Caki2 (cell line): ENCODE measurements at regions not wholly inside any gene's neighbourhood (a gene's known extent, or its start where the extent isn't known, plus 50 kb on each side); places are given as distances from the start of the nearest gene placed in this dataset.
"Not testable (repeated sequence)": the region's sequence is repeated elsewhere in the genome, so short reads cannot be mapped to it uniquely, and the experiment has no call there.

Experiments
- DNase-seq: peaks from one replicate; pipeline ENCODE4 v3.0.0-alpha.2; 2015; ENCODE audit warnings: low read depth
- in situ Hi-C: cut with HindIII; loops from 2 replicates; pipeline ENCODE4 v1.10.0; 2016; ENCODE audit warnings: low sequenced_read_pairs, low pct_unique_long_range_greater_than_20kb, mixed read lengths

- in situ Hi-C loops: no loop called here
- DNase-seq: no peak
Measured at GRCh38 chr14:43479596-43480195, 1027.4 kb downstream of the FSCB start.

- in situ Hi-C loops: no loop called here
- DNase-seq: no peak
Measured at GRCh38 chr14:43476822-43477221, 1030.3 kb downstream of the FSCB start.

GRCh38 chr14:43475757-43476156, 1031.3 kb downstream of the FSCB start:
- DNase-seq: peak; percentile 17
- in situ Hi-C loops: no loop called here

- in situ Hi-C loops: no loop called here
- no peak for DNase-seq
Measured at GRCh38 chr14:43471595-43471994, 1035.5 kb downstream of the FSCB start.

- no peak for DNase-seq
- in situ Hi-C loops: no loop called here
Measured at GRCh38 chr14:43464968-43465367, 1042.1 kb downstream of the FSCB start.

GRCh38 chr14:43449291-43449690, 1057.8 kb downstream of the FSCB start:
- in situ Hi-C loops: no loop called here
- DNase-seq: no peak

- no peak for DNase-seq
- in situ Hi-C loops: no loop called here
Measured at GRCh38 chr14:43438056-43438455, 1069.0 kb downstream of the FSCB start.

- in situ Hi-C loops: no loop called here
- no peak for DNase-seq
Measured at GRCh38 chr14:43418324-43418723, 1088.8 kb downstream of the FSCB start.

GRCh38 chr14:43413084-43413483, 1094.0 kb downstream of the FSCB start:
- in situ Hi-C loops: no loop called here
- no peak for DNase-seq

- in situ Hi-C loops: no loop called here
Measured at GRCh38 chr14:43411841-43412240, 1095.2 kb downstream of the FSCB start.

GRCh38 chr14:43410631-43411030, 1096.5 kb downstream of the FSCB start:
- in situ Hi-C loops: no loop called here
- DNase-seq: no peak

More at GRCh38 chr14:43411841-43412240, 1095.2 kb downstream of the FSCB start:
- no peak for DNase-seq

GRCh38 chr14:43408472-43408871, 1098.6 kb downstream of the FSCB start:
- in situ Hi-C loops: no loop called here
- no peak for DNase-seq

- in situ Hi-C loops: no loop called here
- no peak for DNase-seq
Measured at GRCh38 chr14:43407706-43408105, 1099.4 kb downstream of the FSCB start.

- no peak for DNase-seq
- in situ Hi-C loops: no loop called here
Measured at GRCh38 chr14:43406931-43407330, 1100.2 kb downstream of the FSCB start.

GRCh38 chr14:43399289-43399688, 1107.8 kb downstream of the FSCB start:
- in situ Hi-C loops: no loop called here

GRCh38 chr14:43370565-43370896, 1136.6 kb downstream of the FSCB start:
- DNase-seq, in situ Hi-C loops: not testable (repeated sequence)

More at GRCh38 chr14:43399289-43399688, 1107.8 kb downstream of the FSCB start:
- no peak for DNase-seq

GRCh38 chr14:43369710-43370564, 1137.1 kb downstream of the FSCB start:
- no peak for DNase-seq
- in situ Hi-C loops: no loop called here

GRCh38 chr14:43362586-43362985, 1144.5 kb downstream of the FSCB start:
- in situ Hi-C loops: no loop called here

GRCh38 chr14:43361751-43362150, 1145.3 kb downstream of the FSCB start:
- in situ Hi-C loops: no loop called here

More at GRCh38 chr14:43362586-43362985, 1144.5 kb downstream of the FSCB start:
- no peak for DNase-seq

GRCh38 chr14:43360239-43360638, 1146.8 kb downstream of the FSCB start:
- no peak for DNase-seq
- in situ Hi-C loops: no loop called here

More at GRCh38 chr14:43361751-43362150, 1145.3 kb downstream of the FSCB start:
- no peak for DNase-seq
